GM19043 (cell line): ENCODE measurements at regions not wholly inside any gene's neighbourhood (a gene's known extent, or its start where the extent isn't known, plus 50 kb on each side); places are given as distances from the start of the nearest gene placed in this dataset.
"Not testable (repeated sequence)": the region's sequence is repeated elsewhere in the genome, so short reads cannot be mapped to it uniquely, and the experiment has no call there.

Source experiments
- ATAC-seq: cut with Tn5 transposase; IDR thresholded peaks from one replicate; pipeline ENCODE4 v1.9.1; 2021; ENCODE audit warnings: low read depth; ENCODE audit not compliant: unreplicated experiment

DNA sequence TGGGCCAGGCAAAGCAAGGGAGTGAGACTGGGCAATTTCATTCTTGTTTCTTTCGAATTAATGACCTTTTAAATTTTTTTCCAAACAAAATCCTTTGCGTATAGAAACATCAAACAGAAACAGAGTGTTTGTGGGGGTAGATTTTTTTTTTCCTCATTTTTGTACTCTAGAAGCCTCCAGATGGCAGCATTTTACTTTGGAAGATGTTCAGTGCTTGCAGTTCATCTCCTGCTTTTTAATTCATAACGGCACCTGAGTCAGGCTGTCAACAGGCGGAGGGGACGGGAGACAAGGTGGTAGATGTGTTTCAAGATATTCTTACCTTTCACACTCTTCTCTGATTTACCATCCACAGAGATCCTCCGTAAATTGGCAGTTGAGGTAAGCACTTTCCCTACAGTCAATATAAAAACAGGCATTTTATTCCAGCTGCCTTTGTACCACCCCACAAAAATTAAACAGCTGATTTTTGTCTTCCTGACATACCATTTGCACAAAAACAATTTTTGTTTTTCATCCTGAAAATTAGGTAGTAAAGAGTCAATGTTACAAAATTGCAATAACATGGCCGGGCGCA lies 99.5 kb upstream of the FBXL17 start:
- no peak for ATAC-seq

- ATAC-seq, result no peak
These were observed 90.3 kb upstream of the FBXL17 start for GRCh38 chr5:108472237-108472636.

GRCh38 chr5:108467563-108467962 lies 85.7 kb upstream of the FBXL17 start:
- ATAC-seq, result no peak

DNA sequence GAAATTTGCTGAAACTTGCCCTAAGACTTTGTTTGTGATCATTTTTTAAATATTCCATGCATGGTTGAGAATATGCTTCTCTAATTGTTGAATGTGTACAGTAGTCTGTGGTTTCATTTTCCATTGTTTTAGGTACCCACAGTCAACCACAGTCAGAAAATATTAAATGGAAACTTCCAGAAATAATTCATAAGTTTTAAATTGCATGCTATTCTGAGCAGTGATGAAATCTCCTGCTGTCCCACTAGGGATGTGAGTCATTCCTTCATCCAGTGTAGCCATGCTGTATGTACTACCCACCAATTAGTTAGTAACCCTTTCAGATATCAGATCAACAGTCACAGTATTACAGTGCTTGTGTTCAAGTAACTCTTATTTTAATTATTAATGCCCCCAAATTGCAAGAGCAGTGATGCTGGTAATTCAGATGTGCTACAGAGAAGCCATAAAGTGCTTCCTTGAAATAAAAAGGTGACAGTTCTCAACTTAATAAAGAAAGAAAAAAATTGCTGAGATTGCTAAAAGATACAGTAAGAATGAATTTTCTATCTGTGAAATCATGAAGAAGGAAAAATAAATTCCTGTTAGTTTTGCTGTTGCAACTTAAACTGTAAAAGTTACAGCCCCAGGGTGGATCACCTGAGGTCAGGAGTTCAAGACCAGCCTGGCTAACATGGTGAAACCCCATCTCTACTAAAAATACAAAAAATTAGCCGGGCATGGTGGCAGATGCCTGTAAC lies 79.9 kb upstream of the FBXL17 start:
- ATAC-seq, result no peak

DNA sequence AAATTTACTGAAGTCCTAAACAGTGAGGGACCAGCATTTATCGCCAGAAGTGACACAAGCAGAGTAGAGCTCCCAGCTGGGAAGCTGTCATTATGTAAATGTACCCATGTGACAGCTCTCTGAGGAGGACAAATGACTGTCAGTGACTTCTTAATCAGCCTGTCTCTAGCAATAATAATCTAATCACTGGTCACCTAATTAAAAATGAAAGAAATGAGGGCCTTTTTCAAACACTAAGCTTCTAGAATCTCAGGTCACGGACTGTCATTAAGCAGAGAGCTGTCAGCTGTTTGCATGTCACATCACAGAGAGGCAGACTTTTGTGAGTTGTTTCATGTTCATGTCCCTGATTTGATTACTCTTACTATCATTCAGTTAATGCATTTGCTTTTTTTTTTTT lies 77.9 kb upstream of the FBXL17 start:
- ATAC-seq, result no peak

DNA sequence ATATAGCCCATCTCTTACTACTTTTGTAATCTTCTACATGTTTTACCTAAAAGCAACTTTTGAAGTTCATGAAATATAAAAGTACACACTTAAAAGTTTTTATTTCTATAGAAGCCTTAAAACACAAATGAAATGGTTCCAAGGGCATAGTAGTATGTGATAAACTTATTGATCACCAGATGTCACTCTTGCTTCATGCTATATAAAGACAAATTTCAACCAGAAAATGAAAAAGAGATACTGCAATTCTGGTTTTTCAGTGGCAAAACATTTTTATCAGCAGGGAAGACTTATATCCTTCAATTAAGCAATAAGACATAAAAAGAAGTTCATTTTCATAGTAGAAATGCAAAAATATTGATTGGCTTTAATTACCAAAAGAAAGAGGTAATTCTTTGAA lies 69.4 kb upstream of the FBXL17 start:
- no peak for ATAC-seq

GRCh38 chr5:108444130-108444529 lies 62.2 kb upstream of the FBXL17 start:
- not testable (repeated sequence) for ATAC-seq

GRCh38 chr5:108442063-108442651 lies 60.3 kb upstream of the FBXL17 start:
- ATAC-seq, result not testable (repeated sequence)

DNA sequence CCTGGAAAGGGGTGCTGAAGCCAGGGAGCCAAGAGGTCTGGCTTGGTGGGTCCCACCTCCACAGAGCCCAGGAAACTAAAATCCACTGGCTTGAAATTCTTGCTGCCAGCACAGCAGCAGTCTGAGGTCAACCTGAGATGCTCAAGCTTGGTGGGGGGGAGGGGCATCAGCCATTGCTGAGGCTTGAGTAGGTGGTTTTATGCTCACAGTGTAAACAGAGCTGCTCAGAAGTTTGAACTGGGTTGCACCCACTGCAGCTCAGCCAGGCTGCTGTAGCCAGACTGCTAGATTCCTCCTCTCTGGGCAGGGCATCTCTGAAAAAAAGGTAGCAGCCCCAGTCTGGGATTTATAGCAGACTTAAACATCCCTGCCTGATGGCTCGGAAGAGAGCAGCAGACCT lies 55.5 kb upstream of the FBXL17 start:
- no peak for ATAC-seq

GRCh38 chr5:108436696-108437095 lies 54.8 kb upstream of the FBXL17 start:
- no peak for ATAC-seq

GRCh38 chr5:108433600-108433999 lies 51.7 kb upstream of the FBXL17 start:
- no peak for ATAC-seq

DNA sequence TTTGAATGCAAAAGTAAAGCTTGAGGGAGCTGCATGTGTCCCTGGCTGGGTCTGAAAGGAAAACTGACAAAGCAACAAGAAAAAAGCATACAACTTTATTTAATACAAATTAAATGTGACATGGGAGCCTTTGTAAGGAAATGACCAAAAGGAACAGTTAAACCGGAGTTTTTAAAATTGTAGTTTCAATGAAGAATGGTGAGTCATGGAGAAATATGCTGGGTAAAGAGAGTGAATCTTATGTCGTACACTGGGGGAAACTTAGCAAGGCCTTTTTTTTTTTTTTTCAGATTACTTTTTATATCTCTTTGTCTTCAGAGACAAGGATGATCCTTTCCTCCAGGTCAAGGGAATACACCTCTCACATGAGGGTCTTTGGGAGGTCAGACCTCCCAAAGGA lies 50.1 kb upstream of the FBXL17 start:
- no peak for ATAC-seq
